Suppressor macrophage treated with lipopolysaccharide for 4 hours (primary cell): ENCODE measurements at regions not wholly inside any gene's neighbourhood (a gene's known extent, or its start where the extent isn't known, plus 50 kb on each side); places are given as distances from the start of the nearest gene placed in this dataset.

ENCODE experiments used
- DNase-seq: peaks from one replicate; pipeline ENCODE4 v3.0.0-alpha.2; 2020

DNA sequence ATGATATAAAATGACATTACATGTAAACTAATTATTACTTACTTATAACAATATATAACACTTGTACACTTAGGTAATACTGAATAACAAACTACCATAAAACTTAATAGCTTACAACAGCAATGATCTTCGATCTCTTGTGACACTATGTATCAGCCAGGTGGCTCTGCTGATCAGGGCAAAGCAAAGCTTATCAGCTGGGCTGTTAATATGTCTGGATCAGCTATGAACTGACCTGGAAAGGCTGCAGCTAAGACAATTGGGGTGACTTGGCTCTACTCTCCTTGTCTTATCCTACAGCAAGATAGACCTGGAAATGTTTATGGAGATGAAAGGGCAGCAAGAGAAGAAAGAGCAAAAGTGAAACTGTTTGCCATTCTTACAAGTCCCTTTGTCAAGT is 511.3 kb downstream of the TLR4 start:
- DNase-seq = no peak

- DNase-seq = no peak
Measured at GRCh38 chr9:118222375-118222774, 518.2 kb downstream of the TLR4 start.

DNA sequence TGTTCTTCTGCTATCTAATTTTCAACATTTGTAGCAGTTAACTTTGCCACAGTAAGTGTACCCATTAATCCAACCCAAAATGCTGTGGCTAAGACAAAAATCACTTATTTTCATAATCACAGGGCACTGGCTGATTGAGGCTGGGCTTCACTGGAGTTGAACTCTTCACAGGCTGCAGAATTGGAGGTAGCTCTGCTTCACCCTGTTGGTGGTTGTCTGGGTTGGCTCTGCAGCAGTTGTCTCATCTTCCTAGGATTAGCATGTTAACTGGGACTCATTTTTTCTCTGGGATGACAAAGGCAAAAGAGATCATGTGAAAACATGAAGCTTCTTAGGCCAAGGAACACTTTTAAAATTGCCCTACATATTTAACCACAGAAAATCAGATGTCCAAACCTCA is 518.9 kb downstream of the TLR4 start:
- no peak for DNase-seq

- no peak for DNase-seq
Measured at GRCh38 chr9:118230329-118230728, 526.1 kb downstream of the TLR4 start.

DNA sequence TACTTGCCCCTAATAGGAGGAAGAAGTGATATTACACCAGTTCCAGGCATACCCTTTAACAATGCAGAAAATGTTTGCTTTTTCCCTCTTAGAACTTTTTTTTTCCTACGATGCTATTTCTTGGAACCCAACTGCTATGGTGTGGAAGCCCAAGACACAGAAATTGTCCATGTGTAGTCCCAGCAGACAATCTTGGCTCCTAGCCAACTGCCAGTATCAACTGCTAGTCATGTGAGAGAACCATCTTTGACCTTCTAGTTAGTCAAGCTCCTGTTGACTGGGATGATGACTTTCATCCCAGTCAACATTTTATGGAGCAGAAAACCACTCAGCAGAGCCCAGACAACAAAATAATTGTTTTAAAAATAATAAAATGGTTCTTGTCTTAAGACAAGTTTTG is 532.4 kb downstream of the TLR4 start:
- no peak for DNase-seq

GRCh38 chr9:118238139-118238538 is 533.9 kb downstream of the TLR4 start:
- DNase-seq = no peak

DNA sequence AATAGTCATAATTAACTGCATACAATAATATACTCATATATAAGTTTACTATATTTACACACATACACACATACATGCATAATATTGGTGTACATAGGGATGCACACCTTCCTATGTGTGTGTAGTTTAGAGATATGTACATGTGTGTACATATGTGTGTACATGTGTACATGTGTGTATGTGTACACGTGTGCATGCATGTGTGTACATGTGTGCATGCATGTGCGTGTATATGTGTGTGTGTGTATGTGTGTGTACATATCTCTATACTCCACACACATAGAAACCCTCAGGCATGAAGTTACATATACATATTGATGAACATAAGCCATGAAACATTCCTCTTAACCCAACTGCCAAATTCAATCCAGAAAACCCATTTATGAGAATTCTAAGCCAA is 547.8 kb downstream of the TLR4 start:
- no peak for DNase-seq

GRCh38 chr9:118262191-118262590 is 558.0 kb downstream of the TLR4 start:
- DNase-seq = no peak

DNA sequence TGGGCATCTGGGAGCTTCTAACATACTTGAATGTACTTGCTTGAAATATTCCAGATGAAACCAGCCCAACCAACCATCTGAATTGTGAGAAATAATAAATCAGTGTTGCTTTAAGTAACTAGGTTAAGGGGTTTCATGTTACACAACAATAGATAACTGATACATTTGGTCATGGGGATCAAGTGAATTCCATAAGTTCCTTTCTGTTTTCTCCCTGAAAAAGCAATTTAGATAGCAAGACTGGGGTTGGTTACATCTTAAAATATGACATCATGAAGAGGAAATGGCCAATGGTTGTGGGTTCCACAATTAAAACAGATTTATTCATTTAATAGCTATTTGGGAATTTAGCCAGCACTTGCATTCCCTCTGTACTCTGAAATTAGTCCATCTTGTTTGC is 559.7 kb downstream of the TLR4 start:
- no peak for DNase-seq

- no peak for DNase-seq
Measured at GRCh38 chr9:118268046-118268445, 563.8 kb downstream of the TLR4 start.

DNA sequence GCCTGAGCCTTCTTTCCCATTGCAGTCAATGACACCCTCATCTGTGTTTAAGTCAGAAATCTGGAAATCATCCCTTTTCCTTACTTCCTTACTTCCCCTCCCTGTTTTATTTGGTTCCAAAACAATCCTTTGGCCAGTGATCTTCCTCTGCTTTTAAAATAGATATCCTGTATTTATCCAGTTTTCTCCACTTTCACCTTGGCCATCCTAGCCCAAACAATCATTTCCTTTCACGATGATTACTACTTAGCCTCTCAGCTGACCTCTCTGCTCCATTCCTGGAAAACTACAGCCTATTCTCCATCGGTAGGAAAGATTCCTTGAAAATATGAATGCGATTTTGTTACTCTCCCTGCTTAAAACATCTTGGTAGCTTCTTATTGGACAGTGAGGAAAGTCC is 565.4 kb downstream of the TLR4 start:
- DNase-seq = no peak

GRCh38 chr9:118271331-118271730 is 567.1 kb downstream of the TLR4 start:
- DNase-seq = no peak

DNA sequence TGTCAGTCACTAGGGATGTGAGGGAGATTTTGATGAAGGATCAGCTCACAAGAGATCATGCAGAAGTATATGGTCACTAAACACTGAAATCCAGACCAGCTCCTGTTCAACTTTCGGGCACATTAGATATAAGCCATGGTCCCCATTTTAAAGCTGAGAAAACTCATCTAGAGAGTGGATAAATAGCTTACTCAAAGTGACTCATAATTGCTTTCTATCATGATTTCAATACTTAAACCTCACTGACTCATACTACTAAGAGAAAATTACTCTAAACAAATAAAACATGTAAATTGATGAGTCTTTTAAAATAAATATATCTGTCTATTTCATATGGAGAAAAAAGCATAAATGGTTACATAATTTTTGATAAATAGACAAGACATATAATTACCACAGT is 567.7 kb downstream of the TLR4 start:
- no peak for DNase-seq

- DNase-seq = no peak
Measured at GRCh38 chr9:118273048-118273447, 568.8 kb downstream of the TLR4 start.

DNA sequence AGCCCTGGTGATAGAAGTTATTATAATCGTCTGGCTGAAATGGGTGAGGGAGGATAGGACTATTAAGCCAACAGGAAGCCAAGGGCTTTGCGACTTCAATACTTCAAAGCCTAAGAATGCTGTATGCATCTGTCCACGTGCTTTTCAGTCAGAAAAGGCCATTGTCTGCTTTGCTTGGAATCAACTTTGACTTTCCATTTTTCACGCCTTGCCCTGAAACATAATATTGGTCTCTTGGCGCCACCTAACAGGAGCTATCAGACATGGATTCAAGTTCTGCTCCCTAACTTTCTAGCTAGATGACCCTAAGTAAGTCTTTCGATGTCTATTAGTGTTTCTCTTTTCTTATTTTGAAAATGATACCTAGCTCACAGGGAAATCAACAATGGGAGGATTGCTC is 572.6 kb downstream of the TLR4 start:
- DNase-seq = no peak

DNA sequence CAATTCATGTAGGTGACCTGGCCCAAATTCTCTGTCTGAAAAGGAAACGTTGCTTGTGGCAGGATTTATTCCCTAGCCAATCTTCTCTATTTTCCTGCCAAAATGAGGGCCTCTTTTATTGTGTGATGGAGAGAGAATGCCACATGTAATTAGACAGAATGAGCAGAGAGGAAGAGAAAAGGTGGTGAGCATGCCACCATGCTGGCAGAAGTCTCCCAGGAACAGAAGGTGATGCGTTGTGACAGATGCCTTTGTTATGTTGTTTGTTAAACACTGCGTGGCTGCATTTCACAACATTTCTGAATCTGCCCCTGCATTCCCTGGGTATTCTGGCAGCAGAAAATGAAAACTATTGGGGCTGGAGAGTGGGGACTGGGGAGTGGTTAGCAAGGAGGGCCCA is 577.6 kb downstream of the TLR4 start:
- no peak for DNase-seq

DNA sequence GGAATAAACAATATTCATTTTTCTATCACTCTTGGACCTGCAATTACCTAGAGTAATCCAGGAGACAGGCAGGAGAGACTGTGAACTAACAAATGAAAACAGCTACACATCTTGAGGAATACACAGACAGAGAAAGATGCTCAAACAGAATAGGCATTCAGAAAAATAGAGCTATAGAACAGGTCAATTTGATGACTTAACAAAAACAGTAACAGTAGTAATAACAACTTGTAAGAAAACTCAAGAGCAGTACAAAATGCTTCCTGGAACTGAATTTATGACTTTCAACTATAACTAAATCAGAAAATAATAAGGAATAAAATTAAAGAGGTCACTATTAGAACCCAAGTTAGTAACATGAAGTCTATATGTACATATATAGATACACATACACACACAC is 579.3 kb downstream of the TLR4 start:
- DNase-seq = no peak

DNA sequence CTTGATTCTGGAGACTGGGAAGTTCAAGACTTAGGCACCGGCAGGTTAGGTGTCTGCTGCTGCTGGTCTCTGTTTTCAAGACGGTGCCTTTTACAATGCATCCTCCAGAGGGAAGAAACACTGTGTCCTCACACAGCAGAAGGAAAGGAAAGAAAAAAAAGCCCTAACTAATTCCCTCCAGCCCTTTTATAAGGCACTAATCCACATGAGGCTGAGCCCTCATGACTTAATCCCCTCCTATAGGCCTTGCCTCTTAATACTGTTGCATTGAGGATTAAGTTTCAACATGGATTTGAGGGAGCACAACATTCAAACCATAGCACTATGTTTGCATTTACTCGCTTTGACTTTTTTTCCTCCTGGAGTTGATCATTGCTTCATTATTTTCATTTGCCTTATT is 585.9 kb downstream of the TLR4 start:
- no peak for DNase-seq

DNA sequence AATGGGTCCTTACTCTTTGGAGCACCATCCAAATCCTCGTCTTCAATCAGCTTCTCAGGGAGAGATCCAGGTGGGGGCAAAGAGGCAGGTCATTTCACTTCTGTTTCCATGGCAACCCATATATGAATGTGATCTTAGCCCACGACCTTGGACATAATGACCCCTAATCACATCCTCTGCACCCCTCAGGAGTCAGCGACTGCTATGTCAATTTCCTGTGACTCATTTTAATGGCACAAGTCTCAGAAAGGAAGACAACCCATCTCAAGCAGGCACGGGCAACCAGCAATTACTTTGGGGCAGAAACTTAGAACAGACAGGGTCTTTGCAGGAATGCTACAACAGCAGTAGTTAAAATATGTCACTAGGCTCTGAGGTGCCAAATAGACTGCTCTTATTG is 591.2 kb downstream of the TLR4 start:
- no peak for DNase-seq

- no peak for DNase-seq
Measured at GRCh38 chr9:118302721-118303120, 598.5 kb downstream of the TLR4 start.

DNA sequence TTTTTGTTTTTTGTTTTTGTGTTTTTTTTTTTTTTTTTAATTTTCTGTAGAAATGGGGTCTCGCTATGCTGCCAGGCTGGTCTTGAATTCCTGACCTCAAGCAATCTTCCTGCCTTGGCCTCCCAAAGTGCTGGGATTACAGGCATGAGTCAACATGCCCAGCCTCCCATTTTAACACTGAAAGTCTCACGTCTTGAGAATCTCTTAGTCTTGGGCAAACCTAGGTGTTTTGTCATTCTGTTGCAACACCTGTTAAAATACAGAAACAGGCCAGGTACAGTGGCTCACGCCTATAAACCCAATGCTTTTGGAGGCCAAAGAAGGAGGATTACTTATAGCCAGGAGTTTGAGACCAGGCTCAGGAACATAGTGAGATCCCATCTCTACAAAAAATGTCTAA is 599.0 kb downstream of the TLR4 start:
- no peak for DNase-seq

DNA sequence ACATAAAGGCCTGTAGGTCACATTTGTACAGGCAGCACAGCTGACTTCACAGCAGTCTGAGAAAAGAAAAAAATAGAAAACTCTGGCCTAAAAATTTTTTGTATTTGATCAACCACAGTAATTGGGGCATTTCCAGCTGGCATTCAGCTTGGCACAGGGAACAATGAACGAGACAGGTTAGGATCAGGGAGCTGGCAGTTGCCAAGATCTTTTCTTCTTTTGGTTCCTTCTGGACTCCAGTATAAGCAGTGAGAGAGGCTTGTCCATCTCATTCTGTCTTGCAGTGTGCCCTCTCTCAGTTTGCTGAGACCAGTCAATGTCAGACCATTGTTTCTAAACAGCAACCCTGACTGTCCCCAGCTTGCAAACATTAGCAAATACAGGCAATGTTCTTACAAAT is 601.1 kb downstream of the TLR4 start:
- DNase-seq = no peak

DNA sequence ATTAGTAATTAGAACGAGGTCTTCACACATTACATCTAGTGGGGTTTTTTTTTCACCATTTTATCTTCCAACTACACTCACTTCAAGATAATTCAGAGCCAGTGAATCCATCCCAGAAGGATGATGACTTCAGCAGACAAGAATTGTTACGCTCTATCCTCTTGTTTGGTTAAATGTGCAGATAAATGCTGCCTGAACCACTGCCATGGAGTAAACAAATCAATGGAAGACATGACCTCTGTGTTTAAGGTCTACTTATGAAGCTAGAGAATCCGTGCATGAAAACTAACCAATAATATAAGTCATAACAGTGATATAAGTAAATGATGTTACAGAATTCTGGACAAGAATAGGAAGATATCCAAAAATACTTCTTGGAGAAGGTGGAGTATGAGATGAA is 602.6 kb downstream of the TLR4 start:
- DNase-seq = no peak

- no peak for DNase-seq
Measured at GRCh38 chr9:118313965-118314364, 609.8 kb downstream of the TLR4 start.

DNA sequence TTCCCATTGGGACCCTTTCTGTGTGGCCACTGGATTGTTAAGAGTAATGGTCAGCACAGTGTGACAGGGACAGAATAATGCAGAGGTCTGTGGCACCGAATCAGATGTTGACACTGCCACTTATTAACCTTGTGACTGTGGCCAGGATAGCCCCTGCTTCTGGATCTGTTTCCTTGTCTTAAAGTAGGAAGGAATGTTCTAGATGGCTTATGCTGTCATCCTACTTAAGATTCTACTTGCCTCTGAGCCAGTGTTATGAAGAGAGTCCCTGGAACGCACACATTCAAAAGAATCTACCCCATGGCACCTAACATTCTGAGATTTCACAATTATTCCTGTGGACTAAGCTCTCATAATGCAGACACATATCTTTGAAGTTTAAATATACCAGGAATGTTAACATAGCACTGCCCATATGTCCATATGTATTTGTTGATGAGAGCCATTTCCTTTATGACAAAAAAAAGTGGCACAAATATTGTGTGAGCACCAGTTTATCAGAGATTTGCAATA is 612.7 kb downstream of the TLR4 start:
- no peak for DNase-seq

DNA sequence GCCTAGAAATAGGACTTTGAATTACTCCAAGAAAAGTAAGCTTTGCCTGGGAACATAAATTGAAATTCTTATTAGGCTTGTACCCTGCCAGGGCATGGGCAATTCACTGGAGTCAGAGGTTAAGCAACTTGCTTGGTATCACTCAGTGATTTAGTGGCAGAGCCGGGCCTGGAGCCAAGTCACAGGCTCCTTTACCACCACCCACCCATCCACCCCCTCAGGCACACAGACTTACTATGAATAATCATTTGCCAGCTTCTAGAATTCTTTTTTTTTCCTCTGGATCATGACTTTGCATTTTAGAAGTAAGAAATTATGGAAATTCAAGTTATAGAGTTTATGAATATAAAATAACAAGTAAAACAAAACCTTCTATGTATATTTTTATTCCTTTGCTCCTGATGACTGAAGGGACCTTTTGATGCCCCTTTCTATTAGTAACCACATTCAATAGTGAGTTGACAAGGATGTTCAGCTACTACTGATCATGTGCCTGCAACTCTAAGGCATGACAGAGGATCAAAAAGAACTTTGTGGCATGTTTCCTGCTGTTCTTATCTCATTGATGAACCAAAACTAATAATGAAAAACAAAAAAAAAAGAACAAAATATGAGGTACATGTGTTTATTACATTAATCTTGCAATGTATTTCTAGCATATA is 614.7 kb downstream of the TLR4 start:
- peak; percentile 24 for DNase-seq
